ENCODE measurements at regions not wholly inside any gene's neighbourhood (a gene's known extent, or its start where the extent isn't known, plus 50 kb on each side); places are given as distances from the start of the nearest gene placed in this dataset.

DNA sequence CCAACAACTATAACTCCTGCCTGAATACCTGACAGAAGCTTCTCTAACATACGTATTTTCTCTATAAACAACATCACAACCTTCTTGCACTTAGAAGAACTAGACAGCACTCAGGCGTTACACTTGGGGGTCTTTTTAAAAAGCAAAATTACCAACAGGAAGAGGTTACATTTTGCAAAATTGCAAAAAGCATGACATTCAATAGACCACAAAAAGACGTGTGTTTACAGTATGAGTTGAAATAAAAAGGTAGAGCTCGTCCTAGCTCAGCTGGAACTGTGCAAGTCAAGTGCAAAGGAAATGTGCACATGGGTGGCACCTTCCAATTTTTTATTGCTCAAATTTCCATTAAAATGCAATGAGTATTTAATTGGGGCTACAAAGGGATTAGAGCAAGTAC is 375.2 kb upstream of the HSFY2 start:
- H3K27ac ChIP-seq: no peak overlapping the region
- TF ChIP-seq, protein P1, sequence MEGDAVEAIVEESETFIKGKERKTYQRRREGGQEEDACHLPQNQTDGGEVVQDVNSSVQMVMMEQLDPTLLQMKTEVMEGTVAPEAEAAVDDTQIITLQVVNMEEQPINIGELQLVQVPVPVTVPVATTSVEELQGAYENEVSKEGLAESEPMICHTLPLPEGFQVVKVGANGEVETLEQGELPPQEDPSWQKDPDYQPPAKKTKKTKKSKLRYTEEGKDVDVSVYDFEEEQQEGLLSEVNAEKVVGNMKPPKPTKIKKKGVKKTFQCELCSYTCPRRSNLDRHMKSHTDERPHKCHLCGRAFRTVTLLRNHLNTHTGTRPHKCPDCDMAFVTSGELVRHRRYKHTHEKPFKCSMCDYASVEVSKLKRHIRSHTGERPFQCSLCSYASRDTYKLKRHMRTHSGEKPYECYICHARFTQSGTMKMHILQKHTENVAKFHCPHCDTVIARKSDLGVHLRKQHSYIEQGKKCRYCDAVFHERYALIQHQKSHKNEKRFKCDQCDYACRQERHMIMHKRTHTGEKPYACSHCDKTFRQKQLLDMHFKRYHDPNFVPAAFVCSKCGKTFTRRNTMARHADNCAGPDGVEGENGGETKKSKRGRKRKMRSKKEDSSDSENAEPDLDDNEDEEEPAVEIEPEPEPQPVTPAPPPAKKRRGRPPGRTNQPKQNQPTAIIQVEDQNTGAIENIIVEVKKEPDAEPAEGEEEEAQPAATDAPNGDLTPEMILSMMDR (IDR thresholded peaks at IDR 0.05): no peak
- H3K4me3 ChIP-seq (ENCODE audit: low read depth, low read length): no peak overlapping the region
- no peak overlapping the region for H3K4me2 ChIP-seq (ENCODE audit: low read length)
- H3K9ac ChIP-seq: no peak overlapping the region
- no peaks in the 10 kb centered on the region for H3K27me3 ChIP-seq (ENCODE audit: control insufficient read depth, insufficient read depth, low read length)
- H3K4me1 ChIP-seq: no peaks in the 10 kb centered on the region
- H3K9me3 ChIP-seq (ENCODE audit: control insufficient read depth, low read length): no peaks in the 10 kb centered on the region
- no peaks in the 10 kb centered on the region for H3K79me2 ChIP-seq
- H3K36me3 ChIP-seq (ENCODE audit: control insufficient read depth, insufficient read depth, low read length): no peaks in the 10 kb centered on the region
- H2AFZ ChIP-seq: no peak overlapping the region

DNA sequence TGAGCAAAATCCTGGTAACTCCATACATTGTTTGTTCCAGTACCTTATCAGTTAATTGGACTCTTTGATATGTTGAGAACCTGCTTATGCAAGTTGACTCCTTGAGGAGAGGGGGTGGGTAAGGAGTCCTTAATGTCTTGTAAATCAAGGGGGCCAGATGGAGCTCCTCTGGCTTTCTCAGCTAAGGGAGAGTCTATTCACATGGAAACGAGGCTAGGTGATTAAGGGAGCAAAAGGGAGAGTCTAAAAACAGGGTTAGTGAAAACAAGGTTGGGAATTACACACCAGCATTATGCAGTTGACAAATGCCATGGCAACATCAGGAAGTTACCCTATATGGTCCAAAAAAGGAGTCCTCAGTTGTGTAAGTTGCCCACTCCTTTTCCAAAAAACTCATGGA is 372.8 kb upstream of the HSFY2 start:
- Histone ChIP-seq H3K79me2 (no peaks in the 10 kb centered on the region), H3K4me2 (ENCODE audit: low read length) (no peak overlapping the region), H3K4me3 (ENCODE audit: low read depth, low read length) (no peak overlapping the region), H3K36me3 (ENCODE audit: control insufficient read depth, insufficient read depth, low read length) (no peaks in the 10 kb centered on the region), H3K9ac (no peak overlapping the region), H2AFZ (no peak overlapping the region), H3K9me3 (ENCODE audit: control insufficient read depth, low read length) (no peaks in the 10 kb centered on the region), H3K27me3 (ENCODE audit: control insufficient read depth, insufficient read depth, low read length) (no peaks in the 10 kb centered on the region), H3K4me1 (no peaks in the 10 kb centered on the region), H3K27ac (no peak overlapping the region)
- TF ChIP-seq, protein P1 (IDR thresholded peaks at IDR 0.05): no peak

DNA sequence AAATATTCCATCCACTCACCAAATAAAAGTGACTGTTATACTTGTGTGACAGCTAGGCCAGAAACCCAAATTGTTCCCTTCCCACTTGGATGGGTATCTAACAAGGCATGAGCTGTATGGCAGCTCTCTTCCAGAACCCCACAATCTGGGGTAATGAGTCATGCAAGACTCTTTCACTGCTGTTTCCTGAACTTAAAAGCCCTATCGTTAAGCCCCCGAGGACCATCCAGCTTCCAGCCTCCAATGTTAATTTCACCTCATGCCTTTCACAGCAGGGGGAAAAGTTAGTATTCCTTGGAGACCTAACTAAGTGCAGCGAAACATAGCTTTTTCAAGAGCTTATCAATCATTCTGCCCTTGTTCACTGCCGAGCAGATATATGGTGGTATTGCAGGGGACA is 368.6 kb upstream of the HSFY2 start:
- Histone ChIP-seq H3K4me3 (ENCODE audit: low read depth, low read length) (no peak overlapping the region), H3K79me2 (no peaks in the 10 kb centered on the region), H3K27ac (no peak overlapping the region), H3K9ac (no peak overlapping the region), H3K36me3 (ENCODE audit: control insufficient read depth, insufficient read depth, low read length) (no peaks in the 10 kb centered on the region), H3K9me3 (ENCODE audit: control insufficient read depth, low read length) (no peaks in the 10 kb centered on the region), H3K27me3 (ENCODE audit: control insufficient read depth, insufficient read depth, low read length) (no peaks in the 10 kb centered on the region), H3K4me2 (ENCODE audit: low read length) (no peak overlapping the region), H3K4me1 (no peaks in the 10 kb centered on the region), H2AFZ (no peak overlapping the region)
- TF ChIP-seq, protein P1 (IDR thresholded peaks at IDR 0.05): no peak

DNA sequence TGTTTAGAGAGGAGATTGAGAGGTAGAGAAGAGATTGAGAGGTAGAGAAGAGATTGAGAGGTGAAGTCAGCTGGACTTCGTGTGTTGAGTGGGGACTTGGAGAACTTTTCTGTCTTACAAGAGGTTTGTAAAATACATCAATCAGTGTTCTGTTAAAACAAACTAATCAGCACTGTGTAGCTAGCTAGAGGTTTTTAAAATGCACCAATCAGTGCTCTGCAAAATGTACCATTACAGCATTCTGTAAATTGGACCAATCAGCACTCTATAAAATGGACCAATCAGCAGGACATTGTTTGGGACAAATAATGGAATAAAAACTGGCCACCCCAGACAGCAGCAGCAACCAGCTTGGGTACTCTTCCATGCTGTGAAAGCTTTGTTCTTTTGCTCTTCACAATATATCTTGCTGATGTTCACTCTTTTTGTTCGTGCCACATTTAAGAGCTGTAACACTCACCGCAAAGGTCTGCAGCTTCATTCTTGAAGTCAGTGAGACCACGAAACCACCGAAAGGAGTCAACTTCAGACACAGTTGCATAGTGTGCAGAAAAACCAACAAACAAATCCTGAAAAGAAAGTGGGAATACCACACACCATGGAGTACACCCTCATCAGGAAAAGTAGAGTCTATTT is 366.9 kb upstream of the HSFY2 start:
- Histone ChIP-seq H3K27me3 (ENCODE audit: control insufficient read depth, insufficient read depth, low read length) (no peaks in the 10 kb centered on the region), H3K27ac (no peak overlapping the region), H3K4me1 (no peaks in the 10 kb centered on the region), H3K9ac (no peak overlapping the region), H2AFZ (no peak overlapping the region), H3K79me2 (no peaks in the 10 kb centered on the region), H3K4me3 (ENCODE audit: low read depth, low read length) (no peak overlapping the region), H3K9me3 (ENCODE audit: control insufficient read depth, low read length) (no peaks in the 10 kb centered on the region), H3K36me3 (ENCODE audit: control insufficient read depth, insufficient read depth, low read length) (no peaks in the 10 kb centered on the region), H3K4me2 (ENCODE audit: low read length) (no peak overlapping the region)
- TF ChIP-seq, protein P1 (IDR thresholded peaks at IDR 0.05): no peak

DNA sequence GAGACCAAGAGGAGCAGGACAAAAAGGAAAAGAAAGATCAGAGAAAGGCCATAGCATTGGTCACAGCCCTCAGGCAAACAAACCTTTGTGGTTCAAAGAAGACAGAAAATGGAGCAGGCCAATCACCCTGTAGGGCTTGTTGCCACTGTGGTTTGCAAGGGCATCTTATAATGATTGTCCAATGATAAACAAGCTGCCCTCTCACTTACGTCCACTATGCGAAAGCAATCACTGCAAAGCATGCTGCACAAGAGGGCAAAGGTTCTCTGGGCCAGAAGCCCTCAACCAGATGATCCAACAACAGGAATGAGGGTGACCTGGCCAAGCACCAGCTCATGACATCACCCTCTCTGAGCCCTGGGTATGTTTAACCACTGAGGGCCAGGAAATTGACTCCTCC is 360.9 kb upstream of the HSFY2 start:
- Histone ChIP-seq H3K79me2 (no peaks in the 10 kb centered on the region), H3K27ac (no peak overlapping the region), H2AFZ (no peak overlapping the region), H3K4me3 (ENCODE audit: low read depth, low read length) (no peak overlapping the region), H3K4me1 (no peaks in the 10 kb centered on the region), H3K9ac (no peak overlapping the region), H3K27me3 (ENCODE audit: control insufficient read depth, insufficient read depth, low read length) (no peaks in the 10 kb centered on the region), H3K36me3 (ENCODE audit: control insufficient read depth, insufficient read depth, low read length) (no peaks in the 10 kb centered on the region), H3K9me3 (ENCODE audit: control insufficient read depth, low read length) (no peaks in the 10 kb centered on the region), H3K4me2 (ENCODE audit: low read length) (no peak overlapping the region)
- TF ChIP-seq, protein P1 (IDR thresholded peaks at IDR 0.05): no peak

Measured in parathyroid adenoma (tissue), 2 donors.